ENCODE measurements at regions not wholly inside any gene's neighbourhood (a gene's known extent, or its start where the extent isn't known, plus 50 kb on each side); places are given as distances from the start of the nearest gene placed in this dataset.

GRCh38 chr14:51585055-51585454 lies 66.7 kb upstream of the FRMD6 start:
- Histone ChIP-seq H3K4me1 (ENCODE audit: low read depth) (no peaks in the 10 kb centered on the region), H3K36me3 (ENCODE audit: low read depth) (no peaks in the 10 kb centered on the region), H3K4me3 (no peak overlapping the region), H3K9me3 (no peaks in the 10 kb centered on the region)
- intact Hi-C loops (cut with DNase I, micrococcal nuclease): no loop called here
- TF ChIP-seq, protein P1, sequence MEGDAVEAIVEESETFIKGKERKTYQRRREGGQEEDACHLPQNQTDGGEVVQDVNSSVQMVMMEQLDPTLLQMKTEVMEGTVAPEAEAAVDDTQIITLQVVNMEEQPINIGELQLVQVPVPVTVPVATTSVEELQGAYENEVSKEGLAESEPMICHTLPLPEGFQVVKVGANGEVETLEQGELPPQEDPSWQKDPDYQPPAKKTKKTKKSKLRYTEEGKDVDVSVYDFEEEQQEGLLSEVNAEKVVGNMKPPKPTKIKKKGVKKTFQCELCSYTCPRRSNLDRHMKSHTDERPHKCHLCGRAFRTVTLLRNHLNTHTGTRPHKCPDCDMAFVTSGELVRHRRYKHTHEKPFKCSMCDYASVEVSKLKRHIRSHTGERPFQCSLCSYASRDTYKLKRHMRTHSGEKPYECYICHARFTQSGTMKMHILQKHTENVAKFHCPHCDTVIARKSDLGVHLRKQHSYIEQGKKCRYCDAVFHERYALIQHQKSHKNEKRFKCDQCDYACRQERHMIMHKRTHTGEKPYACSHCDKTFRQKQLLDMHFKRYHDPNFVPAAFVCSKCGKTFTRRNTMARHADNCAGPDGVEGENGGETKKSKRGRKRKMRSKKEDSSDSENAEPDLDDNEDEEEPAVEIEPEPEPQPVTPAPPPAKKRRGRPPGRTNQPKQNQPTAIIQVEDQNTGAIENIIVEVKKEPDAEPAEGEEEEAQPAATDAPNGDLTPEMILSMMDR (IDR thresholded peaks at IDR 0.05): no peak
- ATAC-seq (no peak), DNase-seq (no peak)

DNA sequence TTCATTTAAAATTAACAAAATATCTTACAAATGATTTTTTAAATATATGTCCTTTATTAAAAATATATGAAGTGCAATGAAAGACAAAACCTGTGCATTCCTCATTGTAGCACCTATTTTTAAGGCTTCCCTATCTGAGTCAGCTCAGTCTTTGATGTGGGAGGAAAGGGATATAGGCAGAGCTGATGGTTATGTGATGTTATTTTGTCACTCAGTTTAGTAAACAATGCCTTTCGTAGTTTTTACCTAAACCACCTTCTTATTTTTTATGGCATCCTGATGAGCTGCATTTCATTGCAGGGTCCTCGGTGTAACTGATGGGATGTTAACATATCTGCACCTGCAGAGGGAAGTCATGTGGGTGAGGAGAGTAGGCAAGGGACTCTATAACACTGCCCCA lies 58.9 kb upstream of the FRMD6 start:
- Histone ChIP-seq H3K4me3 (no peak overlapping the region), H3K4me1 (ENCODE audit: low read depth) (no peaks in the 10 kb centered on the region), H3K36me3 (ENCODE audit: low read depth) (no peaks in the 10 kb centered on the region), H3K9me3 (no peaks in the 10 kb centered on the region)
- DNase-seq (no peak), ATAC-seq (no peak)
- TF ChIP-seq, protein P1 (IDR thresholded peaks at IDR 0.05): no peak
- intact Hi-C loops (cut with DNase I, micrococcal nuclease): no loop called here

DNA sequence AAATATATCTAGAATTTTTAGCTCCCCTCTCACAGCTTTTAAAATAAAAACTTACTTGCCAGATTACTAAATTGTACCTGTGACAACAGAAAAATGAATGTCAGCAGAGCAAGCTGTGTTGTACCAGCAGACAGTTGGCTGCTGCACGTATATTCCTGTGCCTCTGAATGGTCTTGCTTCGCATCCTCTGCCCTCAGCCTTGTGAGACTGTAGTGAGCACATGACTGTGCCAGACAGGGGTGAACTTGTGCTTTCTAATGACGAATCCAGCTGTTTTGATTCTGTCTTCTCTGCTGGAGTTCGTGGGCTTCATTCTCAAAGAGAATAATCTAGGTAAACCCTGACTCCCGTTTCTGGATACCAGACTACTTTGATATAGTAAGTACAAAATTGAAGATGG lies 58.3 kb upstream of the FRMD6 start:
- Histone ChIP-seq H3K4me3 (no peak overlapping the region), H3K36me3 (ENCODE audit: low read depth) (no peaks in the 10 kb centered on the region), H3K9me3 (no peaks in the 10 kb centered on the region), H3K4me1 (ENCODE audit: low read depth) (no peaks in the 10 kb centered on the region)
- intact Hi-C loops (cut with DNase I, micrococcal nuclease): no loop called here
- DNase-seq (no peak), ATAC-seq (no peak)
- TF ChIP-seq, protein P1 (IDR thresholded peaks at IDR 0.05): no peak

DNA sequence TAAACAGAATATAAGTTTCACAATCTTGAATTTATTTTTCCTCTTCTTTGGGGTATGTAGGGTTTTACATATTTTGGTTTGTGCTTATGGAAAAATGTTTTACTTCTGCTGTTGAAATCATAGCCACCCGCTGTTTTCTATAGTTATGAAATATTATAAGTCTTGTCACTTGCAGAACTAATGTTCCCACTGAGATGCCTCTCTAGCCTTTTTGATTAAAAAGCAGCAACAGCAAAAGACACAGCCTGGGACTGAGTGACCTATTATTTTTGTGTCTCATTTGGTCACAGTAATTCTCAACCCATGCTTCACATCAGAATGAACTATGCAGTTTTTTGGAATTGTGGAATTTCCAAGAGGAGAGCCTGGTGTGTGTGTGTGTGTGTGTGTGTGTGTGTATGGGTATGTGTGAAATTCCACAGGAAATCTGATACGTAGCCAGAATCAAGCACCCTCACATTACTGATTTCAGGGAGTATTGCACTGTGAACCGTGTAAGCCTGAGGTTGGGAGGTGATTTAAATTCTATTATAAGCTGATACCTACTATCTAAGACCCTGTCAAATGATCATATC lies 55.7 kb upstream of the FRMD6 start:
- ATAC-seq: no peak
- TF ChIP-seq, protein P1 (IDR thresholded peaks at IDR 0.05): no peak
- Histone ChIP-seq H3K4me1 (ENCODE audit: low read depth) (no peaks in the 10 kb centered on the region), H3K36me3 (ENCODE audit: low read depth) (no peaks in the 10 kb centered on the region), H3K4me3 (no peak overlapping the region), H3K9me3 (no peaks in the 10 kb centered on the region)
- intact Hi-C loops (cut with DNase I, micrococcal nuclease): no loop called here
- DNase-seq: no peak

DNA sequence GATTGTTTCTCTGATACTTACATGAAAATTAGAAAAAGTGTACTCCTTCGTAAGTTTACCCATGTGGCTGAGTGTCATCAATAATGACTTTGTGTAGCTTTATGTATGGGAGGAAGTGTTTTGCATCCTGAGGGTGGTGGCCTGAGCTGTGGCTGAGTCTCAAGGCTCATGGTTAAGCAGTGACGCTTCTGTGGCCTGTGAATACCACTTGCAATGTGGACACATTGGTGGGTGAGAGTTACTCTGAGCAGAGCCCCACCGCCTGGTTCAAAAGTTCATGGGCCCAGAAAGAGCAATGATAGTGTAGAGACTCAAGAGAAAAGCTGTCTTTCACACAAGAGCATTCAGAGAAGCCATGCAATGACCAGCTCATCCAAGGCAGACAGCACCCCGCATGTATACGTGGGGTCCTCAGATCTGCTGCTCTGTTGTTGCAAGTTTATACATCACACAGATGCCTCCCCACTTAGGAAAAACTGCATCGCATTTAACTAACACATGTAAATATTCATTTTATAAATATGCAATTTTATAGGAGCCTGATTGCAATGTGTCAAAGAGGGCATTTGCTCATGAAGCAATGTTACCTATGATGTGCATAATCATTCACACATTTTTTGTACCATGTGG lies 55.1 kb upstream of the FRMD6 start:
- TF ChIP-seq, protein P1 (IDR thresholded peaks at IDR 0.05): no peak
- no peak for ATAC-seq
- no peak for DNase-seq
- Histone ChIP-seq H3K9me3 (no peaks in the 10 kb centered on the region), H3K36me3 (ENCODE audit: low read depth) (no peaks in the 10 kb centered on the region), H3K4me1 (ENCODE audit: low read depth) (no peaks in the 10 kb centered on the region), H3K4me3 (no peak overlapping the region)
- intact Hi-C loops (cut with DNase I, micrococcal nuclease): no loop called here

Measured in mucosa of descending colon (tissue), 3 donors.